GM13976 (cell line): ENCODE measurements at regions not wholly inside any gene's neighbourhood (a gene's known extent, or its start where the extent isn't known, plus 50 kb on each side); places are given as distances from the start of the nearest gene placed in this dataset.
A peak's percentile ranks its signal among the peaks of the same experiment; 100 is the strongest.

ENCODE experiments used
- DNase-seq: peaks from one replicate; pipeline ENCODE4 v3.0.0; 2012; ENCODE audit warnings: low spot score
- in situ Hi-C: fragments of 300-500 bp; cut with MboI; formaldehyde crosslinking; loops from one replicate; pipeline ENCODE4 v1.12.0; 2022; ENCODE audit warnings: low sequenced_read_pairs, mixed read lengths, inconsistent platforms; ENCODE audit not compliant: unreplicated experiment
- TF ChIP-seq, protein P1 (sequence below): IDR thresholded peaks from 2 replicates; pipeline ENCODE4 v1.5.1; 2012; ENCODE audit warnings: borderline replicate concordance, mild to moderate bottlenecking; ENCODE audit not compliant: insufficient read depth; ENCODE audit errors: extremely low read depth, missing control alignments, control extremely low read depth

DNA sequence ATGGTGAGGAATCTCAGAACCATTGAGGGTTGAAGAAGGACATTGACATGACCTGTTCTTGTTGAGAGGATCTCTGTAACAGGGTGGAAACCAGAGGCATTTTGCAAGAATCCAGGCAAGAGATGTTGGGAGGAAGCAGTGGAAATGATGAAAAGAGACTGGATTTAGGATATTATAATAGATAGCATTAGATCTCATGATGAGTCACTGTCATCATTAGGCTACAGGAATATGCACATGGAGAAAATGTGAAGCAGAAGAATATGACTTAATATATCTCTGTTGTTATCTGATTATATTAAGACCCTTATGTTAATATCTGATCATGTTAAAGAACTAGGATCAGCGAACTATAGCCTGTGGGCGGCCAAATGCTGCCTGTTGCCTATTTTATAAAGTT is 393.0 kb upstream of the MTPN start:
- in situ Hi-C loops: no loop called here
- DNase-seq: no peak
- TF ChIP-seq, protein P1, sequence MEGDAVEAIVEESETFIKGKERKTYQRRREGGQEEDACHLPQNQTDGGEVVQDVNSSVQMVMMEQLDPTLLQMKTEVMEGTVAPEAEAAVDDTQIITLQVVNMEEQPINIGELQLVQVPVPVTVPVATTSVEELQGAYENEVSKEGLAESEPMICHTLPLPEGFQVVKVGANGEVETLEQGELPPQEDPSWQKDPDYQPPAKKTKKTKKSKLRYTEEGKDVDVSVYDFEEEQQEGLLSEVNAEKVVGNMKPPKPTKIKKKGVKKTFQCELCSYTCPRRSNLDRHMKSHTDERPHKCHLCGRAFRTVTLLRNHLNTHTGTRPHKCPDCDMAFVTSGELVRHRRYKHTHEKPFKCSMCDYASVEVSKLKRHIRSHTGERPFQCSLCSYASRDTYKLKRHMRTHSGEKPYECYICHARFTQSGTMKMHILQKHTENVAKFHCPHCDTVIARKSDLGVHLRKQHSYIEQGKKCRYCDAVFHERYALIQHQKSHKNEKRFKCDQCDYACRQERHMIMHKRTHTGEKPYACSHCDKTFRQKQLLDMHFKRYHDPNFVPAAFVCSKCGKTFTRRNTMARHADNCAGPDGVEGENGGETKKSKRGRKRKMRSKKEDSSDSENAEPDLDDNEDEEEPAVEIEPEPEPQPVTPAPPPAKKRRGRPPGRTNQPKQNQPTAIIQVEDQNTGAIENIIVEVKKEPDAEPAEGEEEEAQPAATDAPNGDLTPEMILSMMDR: no peak

DNA sequence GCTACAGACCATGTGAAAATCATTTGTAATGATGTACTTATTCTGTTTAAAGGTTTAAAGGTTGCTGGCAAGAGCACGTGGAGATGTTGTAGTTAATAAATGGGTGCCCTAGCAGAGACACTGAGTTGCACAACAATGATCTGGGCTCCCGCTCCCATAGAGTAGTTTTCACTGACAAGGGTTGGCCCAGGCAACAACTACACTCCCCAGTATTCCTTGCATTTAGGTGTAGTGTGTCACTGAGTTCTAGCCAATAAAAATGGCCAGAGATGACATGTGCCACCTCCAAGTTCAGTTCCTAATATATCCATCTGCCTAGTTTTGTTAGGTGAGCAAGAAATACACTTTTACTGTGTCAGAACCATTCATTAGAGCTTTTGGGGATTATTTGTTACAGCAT is 392.1 kb upstream of the MTPN start:
- in situ Hi-C loops: no loop called here
- TF ChIP-seq, protein P1: no peak

DNA sequence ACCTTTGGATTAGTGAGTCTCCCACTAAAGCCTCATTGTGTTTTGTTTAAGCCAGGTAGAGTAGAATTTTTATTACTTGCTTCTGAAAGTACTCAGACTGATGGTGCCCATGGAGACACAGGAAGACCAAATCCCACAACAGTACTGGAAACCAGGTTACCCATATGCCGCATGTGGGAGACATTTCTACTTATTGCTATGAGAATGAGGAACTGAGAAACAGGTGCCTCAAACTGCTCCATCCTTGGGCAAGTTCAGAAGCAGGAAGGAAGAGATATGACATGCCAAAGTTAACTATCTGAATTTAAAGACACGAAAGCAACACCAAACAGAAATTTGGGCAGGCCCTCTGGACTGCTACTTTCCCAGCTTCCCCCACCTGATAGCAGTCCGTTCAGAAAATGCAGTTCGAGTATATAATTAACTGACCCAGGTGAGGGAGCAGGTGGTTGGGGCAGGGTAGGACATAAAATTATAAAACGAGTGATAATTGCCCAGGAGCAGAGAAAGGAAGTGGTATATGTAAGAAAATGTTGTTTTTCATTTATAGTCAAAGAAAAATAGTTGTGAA is 382.3 kb upstream of the MTPN start:
- TF ChIP-seq, protein P1: no peak
- DNase-seq: peak; percentile 2
- in situ Hi-C loops: no loop called here

More for the DNA sequence above, 392.1 kb upstream of the MTPN start:
- no peak for DNase-seq

DNA sequence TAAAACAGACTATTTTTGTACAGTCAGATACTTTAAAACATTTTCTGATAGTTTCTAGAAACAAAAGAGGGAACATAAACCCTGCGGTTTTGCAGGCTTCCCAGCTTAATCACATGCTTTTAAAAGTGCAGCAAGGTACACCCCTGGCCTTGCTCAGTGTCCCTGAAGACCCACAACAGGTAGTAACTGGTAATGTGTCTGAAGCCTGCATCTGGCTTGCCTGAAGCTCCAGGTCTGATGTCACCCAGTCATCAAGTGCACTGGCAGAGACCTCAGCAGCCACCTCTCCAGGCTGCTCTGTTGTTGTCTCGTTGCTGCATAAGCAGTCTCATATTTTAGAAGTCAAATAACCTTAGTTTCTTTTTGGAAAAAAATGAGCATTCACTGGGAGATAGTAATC is 376.1 kb upstream of the MTPN start:
- TF ChIP-seq, protein P1: no peak
- in situ Hi-C loops: no loop called here
- DNase-seq: no peak

DNA sequence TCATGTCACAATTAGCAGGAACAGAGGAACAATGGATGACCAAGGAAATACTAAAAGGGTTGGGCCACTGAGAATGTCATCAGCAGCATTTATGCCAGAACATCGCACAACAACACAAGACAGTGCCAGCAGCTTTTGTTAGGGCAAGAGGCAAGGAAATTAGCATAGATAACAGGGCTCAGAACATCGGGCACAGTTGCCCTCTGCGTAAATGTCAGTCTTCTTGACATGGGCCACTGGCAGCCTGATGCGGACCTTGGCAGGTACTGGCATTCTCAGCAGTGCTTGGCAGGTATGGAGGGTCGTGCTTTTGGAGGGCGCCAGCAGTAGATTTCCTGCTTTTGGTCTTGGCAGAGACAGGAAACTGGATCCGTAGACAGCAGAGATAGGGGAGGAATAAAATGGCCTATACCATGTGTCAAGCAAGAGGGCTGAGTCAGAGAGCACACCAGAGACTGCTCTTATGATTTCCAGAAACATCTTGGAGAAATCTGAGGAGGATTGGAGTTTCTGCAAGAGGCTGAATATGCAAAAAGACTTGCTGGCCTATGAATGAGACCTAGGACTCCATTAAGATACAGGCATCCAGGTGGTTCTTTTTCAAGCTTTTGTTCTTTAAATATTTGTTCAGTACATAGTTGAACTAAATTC is 371.5 kb upstream of the MTPN start:
- TF ChIP-seq, protein P1: no peak
- in situ Hi-C loops: no loop called here
- DNase-seq: no peak

DNA sequence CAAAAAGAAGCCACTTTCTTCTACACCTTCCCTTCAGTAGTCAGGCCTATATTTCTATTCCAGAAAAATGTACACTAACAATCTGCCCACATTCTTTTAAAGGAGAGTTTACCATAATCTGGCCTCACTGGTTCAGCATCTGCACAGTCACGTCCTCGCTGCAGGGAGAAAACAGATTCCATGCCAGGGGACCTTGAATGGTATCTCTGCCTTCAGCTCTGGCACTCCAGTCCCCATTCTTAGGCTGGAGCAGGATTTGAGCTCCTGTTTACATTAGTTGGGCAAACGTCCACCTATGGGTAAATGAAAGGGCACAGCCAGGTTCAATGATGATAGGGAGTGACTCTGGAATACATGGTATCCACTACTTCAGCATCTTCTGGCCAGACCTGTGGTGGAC is 371.0 kb upstream of the MTPN start:
- in situ Hi-C loops: no loop called here
- no peak for DNase-seq
- TF ChIP-seq, protein P1: no peak
